GM18519 (cell line): ENCODE measurements at regions not wholly inside any gene's neighbourhood (a gene's known extent, or its start where the extent isn't known, plus 50 kb on each side); places are given as distances from the start of the nearest gene placed in this dataset.

Experiments used
- ATAC-seq: cut with Tn5 transposase; IDR thresholded peaks from one replicate; pipeline ENCODE4 v1.9.1; 2021; ENCODE audit warnings: mild to moderate bottlenecking, moderate library complexity; ENCODE audit not compliant: unreplicated experiment, low FRiP score

GRCh38 chr2:136226903-136227302 is 109.0 kb upstream of the CXCR4 start:
- no peak for ATAC-seq

- no peak for ATAC-seq
Measured at GRCh38 chr2:136225950-136226835, 108.2 kb upstream of the CXCR4 start.

GRCh38 chr2:136223274-136223673 is 105.3 kb upstream of the CXCR4 start:
- no peak for ATAC-seq

GRCh38 chr2:136222862-136223261 is 104.9 kb upstream of the CXCR4 start:
- ATAC-seq: no peak

- ATAC-seq: no peak
Measured at GRCh38 chr2:136221026-136221425, 103.1 kb upstream of the CXCR4 start.

GRCh38 chr2:136219963-136220362 is 102.0 kb upstream of the CXCR4 start:
- ATAC-seq: no peak

GRCh38 chr2:136219341-136219740 is 101.4 kb upstream of the CXCR4 start:
- ATAC-seq: no peak

GRCh38 chr2:136217996-136218395 is 100.0 kb upstream of the CXCR4 start:
- ATAC-seq: no peak

GRCh38 chr2:136215908-136216472 is 98.0 kb upstream of the CXCR4 start:
- ATAC-seq: no peak

GRCh38 chr2:136215449-136215848 is 97.5 kb upstream of the CXCR4 start:
- no peak for ATAC-seq

DNA sequence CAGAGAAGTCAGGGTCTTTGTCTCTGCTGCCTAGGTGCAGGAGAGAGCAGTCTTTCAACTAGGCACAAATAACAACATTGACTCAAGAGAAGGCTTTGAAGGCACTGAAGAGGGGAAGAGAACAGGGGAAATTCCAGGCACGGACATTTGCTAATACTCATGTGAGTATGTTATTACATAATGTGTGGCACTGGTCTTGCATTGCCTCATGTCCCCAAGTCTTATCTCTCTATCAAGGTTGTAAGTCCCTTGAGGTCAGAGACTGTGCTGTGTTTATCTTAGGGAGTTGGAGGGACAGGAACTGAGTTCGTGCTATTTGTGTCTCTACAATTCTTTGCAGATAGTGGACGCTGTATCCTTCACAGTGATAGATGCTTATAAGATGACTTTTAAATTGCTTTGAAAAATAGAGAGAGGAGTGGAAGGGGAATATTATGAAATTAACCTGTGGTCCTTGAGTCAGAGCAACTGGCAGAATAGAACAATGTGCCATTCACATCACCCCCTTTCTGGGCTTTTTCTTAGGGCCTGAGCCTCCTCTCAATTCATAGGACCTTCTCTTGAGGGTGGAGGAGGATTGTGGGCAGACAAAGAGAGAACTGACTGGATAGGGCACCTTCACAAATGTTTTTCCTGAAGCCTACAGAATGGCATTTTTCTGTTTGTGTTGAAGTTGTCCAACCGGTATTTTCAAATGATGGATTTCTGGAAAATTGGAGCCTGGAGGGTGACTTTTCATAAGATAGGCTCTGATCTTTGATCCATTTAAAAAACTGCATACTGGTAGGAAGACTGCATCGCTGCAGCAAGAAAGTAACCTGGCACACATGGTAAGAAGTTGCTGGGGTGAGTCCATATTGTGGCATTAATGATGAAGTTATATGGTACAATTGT is 96.6 kb upstream of the CXCR4 start:
- no peak for ATAC-seq

DNA sequence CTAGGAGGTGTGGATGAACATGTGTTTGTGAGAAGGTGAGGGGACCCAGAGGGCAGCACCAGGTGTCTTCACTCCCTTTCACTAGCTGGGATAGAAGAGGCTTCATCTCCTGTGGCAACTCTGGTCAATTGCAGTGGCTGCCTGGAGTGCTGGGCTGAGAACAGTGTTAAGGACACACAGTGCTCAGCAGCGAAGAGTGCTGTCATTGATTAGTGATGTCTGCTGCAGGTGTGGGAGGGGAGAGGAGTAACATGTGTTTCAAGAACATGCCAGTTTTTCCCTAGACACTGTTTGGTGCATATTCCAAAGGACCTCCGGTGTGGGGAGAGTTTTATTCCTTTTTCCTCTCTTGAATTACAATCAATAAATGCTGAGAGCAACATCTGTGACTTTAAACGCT is 95.9 kb upstream of the CXCR4 start:
- ATAC-seq: no peak

DNA sequence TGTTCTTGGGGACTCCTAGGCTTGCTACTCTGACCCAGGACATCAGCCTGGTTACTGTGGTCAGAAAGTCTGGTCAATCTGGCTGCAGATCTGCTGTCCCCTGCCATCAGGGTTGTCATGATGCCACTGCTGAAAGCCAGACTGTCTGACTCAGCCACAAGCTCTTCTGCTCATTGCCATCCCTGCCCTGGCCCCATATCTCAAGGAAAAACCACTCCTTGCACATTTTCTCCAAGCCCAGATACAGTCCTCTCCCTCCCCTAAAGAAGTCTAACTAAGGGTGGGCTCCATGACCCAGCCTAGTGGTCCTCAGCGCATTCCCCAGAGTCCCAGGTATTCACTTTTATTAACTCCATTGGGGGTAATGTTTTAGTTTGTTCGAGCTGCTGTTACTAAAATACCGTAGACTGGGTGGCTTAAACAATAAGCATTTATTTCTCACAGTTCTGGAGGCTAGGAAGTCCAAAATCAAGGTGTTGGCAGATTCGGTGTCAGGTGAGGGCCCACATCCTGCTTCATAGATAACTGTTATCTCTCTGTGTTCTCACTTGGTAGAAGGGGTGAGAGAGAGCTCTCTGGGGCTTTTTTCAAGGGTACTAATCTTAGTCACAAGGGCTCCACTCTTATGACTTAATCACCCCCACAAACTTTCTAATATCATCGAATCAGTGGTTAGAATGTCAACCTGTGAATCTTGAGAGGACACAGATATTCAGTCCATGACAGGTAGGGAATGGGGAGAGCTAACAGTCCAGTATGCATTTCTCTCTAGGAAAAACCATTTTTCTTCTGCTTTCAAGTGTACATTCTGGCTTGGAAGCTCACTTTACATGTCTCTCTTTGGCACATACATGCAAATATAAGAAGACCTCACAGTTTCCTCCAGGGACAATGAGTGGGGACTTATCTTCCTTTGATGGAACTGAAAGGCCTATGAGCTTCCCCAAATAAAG is 94.8 kb upstream of the CXCR4 start:
- ATAC-seq: peak; percentile 81

DNA sequence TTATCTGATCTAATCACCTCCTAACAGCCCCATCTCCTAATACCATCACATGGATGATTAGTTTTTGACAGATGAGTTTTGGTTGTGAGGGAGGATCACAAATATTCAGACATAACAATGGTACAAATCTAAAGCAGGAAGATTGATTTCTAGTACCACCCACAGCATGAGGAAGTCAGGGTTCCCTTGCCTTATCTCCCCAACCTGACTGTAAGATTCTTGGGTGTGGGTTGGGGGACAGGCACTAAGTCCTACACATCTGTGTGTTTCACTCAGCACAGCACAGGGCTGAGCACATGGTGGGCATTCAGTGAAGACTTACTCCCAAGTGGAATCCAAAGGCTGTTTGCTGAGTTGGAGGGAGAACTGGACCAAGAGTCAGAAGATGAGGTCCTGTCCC is 93.8 kb upstream of the CXCR4 start:
- ATAC-seq: no peak

DNA sequence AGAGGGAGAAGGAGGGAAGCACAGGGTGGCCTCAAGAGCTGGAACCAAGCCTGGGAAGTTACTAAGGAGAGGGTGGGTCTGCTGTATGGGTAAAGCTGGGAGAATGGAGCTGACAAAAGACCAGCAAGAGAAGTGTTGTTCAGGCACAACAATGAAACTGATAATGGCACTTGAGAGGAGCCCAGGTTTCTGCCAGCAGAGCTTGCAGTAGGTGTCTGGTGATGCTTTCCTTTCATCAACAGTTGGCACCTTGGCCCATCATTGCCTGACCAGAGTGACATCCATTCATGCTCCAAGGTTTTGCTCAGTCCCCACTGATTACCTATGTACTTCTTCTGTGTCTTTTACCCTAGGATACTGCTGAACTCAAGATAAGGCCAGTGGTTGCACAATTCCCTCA is 92.9 kb upstream of the CXCR4 start:
- no peak for ATAC-seq

DNA sequence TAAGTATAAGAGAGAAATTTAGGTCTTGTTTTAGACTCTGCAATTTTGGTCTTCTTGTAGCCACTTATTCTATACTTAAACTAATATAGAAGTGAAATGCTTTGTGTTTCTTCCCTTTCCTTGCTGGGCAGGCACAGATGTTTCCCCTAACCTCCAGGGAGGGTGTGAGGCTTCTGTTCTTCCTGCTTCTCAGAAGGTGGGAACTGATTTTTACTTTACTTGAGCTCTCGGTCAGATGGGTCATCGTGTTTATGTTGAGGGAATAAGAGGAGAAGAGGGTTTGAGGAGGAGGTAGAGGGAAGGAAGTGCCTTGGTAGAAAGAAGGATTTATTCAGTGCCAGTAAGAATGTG is 92.5 kb upstream of the CXCR4 start:
- ATAC-seq: no peak

DNA sequence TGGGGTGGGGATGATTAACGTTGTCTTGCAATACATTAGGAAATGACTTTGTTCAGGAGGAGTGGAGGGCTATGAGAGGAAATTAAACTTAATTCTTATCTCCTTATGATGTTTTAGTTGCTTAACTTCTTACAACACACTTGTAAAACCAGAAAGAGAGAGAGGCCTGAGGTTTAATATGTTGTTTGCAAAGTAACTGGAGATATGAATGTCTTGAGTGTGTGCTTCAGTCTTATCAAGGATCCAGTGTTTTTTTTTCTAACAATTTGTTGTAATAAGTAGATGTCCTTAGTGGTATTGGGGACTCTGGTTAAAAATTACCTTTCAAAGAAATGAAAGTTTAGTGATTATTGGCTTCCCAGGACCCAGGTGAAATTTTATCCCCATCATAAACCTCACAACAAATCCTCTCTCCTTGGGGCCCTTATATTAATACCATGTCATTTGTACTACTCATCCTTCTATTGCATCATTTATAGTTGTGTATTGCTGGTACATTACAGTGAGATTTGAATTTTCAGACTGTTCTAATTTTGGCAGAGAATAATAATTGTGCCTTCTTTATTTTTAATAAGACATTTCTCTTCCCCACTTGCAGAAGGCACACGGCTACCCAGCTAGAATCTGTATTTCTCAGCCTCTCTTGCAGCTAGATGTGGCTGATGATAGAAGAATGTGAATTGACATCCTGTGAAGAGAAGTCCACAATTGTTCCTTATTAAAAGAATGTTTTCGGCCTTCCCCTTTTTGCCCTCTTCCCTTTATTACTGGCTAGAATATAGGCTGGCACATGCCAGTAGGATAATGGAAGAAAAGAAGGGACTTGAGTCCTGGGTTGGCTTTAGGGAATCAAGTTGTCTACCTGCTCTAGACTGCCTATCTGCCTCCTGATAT is 91.9 kb upstream of the CXCR4 start:
- ATAC-seq: no peak

DNA sequence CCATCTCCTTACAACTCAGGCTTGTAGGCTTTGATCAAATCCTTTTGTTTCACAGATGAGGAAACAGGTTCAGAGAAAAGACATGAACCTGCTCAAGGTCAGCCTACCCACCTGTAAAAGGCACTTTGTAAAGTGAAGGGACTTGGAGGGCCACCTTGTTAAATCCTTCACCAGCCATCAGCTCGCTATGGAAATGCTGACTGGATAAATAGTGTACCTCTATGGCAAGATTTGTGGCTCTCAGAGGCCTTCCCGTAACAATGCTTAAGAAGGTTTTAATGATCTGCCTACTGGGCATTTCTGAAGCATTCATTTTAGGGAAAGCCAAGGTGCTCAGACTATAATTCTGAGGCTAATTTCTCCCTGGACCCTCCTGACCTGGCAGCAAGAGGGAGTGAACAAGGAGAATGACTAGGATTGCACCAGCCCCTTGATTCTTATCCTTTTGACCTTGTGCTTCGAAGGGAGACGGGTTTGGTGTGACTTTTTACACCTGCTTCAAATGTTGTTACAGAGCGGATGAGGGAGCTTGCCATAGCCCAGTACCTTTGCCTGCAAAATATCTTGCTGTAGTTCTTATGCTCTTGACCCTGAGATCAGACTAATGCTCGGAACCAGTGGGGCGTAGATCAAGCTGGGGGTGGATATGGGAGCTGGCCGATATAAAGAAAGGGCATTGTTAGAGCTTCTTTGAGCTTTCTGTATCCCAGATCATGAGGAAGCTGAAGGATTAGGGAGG is 90.9 kb upstream of the CXCR4 start:
- no peak for ATAC-seq

- ATAC-seq: no peak
Measured at GRCh38 chr2:136207665-136208064, 89.7 kb upstream of the CXCR4 start.
